NT2/D1 (cell line): ENCODE measurements at regions not wholly inside any gene's neighbourhood (a gene's known extent, or its start where the extent isn't known, plus 50 kb on each side); places are given as distances from the start of the nearest gene placed in this dataset.

ENCODE experiments used
- YY1 ChIP-seq: IDR thresholded peaks from 2 replicates; pipeline ENCODE4 v1.6.1; 2011; ENCODE audit not compliant: insufficient read length, insufficient read depth
- ZNF274 ChIP-seq: IDR thresholded peaks from 2 replicates; pipeline ENCODE4 v1.6.1; 2011; ENCODE audit warnings: mild to moderate bottlenecking, low read depth, low read length

DNA sequence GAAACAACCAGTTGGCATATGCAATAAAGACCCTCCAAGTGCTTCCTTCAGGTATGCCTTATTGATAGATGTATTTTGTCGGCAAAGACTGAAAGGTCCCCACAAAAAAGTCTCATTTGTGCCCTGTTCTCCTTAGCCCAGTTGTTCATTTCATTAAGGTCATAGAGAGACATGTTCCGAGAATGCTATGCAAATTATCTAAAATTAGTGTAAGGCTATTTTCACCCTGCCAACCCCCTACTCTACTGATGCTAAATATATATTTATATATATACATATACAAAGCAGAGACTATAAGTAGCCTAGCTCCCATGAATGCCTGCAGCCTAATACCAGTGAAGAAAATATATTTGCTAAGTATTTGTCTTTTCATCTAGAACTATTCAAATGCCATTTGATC lies 96.7 kb upstream of the ADO start:
- TF ChIP-seq ZNF274 (no peak), YY1 (no peak)
